Testis (tissue), 2 donors: ENCODE measurements at regions not wholly inside any gene's neighbourhood (a gene's known extent, or its start where the extent isn't known, plus 50 kb on each side); places are given as distances from the start of the nearest gene placed in this dataset.

ENCODE experiments used
- CTCF ChIP-seq, 3 experiments: fragments of 450-650 bp in 2 of 3; fragments of 200-600 bp in 1 of 3; sonication (generic) in 1 of 3; IDR thresholded peaks; one replicate each; pipeline ENCODE4 v1.5.1; 2016 to 2019; ENCODE audit warnings: antibody characterized with exemption in 3 of 3, mild to moderate bottlenecking in 2 of 3, moderate library complexity in 1 of 3
- POLR2A ChIP-seq: fragments of 450-650 bp; IDR thresholded peaks from one replicate; pipeline ENCODE4 v1.6.1; 2017; ENCODE audit warnings: antibody characterized with exemption, mild to moderate bottlenecking, moderate library complexity

GRCh38 chr13:75135325-75135825 is 346.6 kb downstream of the TBC1D4 start:
- TF ChIP-seq POLR2A, result no peak
- no peak for TF ChIP-seq CTCF (IDR thresholded peaks at IDR 0.05)
